ENCODE measurements at regions not wholly inside any gene's neighbourhood (a gene's known extent, or its start where the extent isn't known, plus 50 kb on each side); places are given as distances from the start of the nearest gene placed in this dataset.

- H3K4me3 Mint-ChIP-seq (ENCODE audit: unreplicated experiment) = no peak overlapping the region
- no peak for DNase-seq
- peaks cover 9% of the 10 kb centered on the region for H3K9me3 Mint-ChIP-seq (ENCODE audit: unreplicated experiment)
- peaks cover 5% of the 10 kb centered on the region for H3K27me3 Mint-ChIP-seq (ENCODE audit: unreplicated experiment)
- H3K27ac Mint-ChIP-seq (ENCODE audit: unreplicated experiment) = no peak overlapping the region
- H3K36me3 Mint-ChIP-seq (ENCODE audit: unreplicated experiment) = peaks cover 3% of the 10 kb centered on the region
- H3K4me1 Mint-ChIP-seq (ENCODE audit: low read depth, unreplicated experiment) = peaks cover 33% of the 10 kb centered on the region
- no peak for TF ChIP-seq CTCF (IDR thresholded peaks at IDR 0.05; ENCODE audit: partially characterized antibody, unreplicated experiment)
These were observed 274.9 kb upstream of the CADM1 start for GRCh38 chr11:115778928-115779650.

- H3K27me3 Mint-ChIP-seq (ENCODE audit: unreplicated experiment) = peaks cover 5% of the 10 kb centered on the region
These were observed 272.7 kb upstream of the CADM1 start for GRCh38 chr11:115776916-115777315.

GRCh38 chr11:115775846-115776245 lies 271.6 kb upstream of the CADM1 start:
- Mint-ChIP-seq H3K27ac (ENCODE audit: unreplicated experiment) (peak overlapping the region; percentile 95), H3K9me3 (ENCODE audit: unreplicated experiment) (peaks cover 9% of the 10 kb centered on the region), H3K36me3 (ENCODE audit: unreplicated experiment) (no peaks in the 10 kb centered on the region), H3K4me3 (ENCODE audit: unreplicated experiment) (peak overlapping the region; percentile 78), H3K27me3 (ENCODE audit: unreplicated experiment) (peaks cover 10% of the 10 kb centered on the region), H3K4me1 (ENCODE audit: low read depth, unreplicated experiment) (peaks cover 31% of the 10 kb centered on the region)
- peak; percentile 57 for DNase-seq
- TF ChIP-seq CTCF (IDR thresholded peaks at IDR 0.05; ENCODE audit: partially characterized antibody, unreplicated experiment) = no peak

More at GRCh38 chr11:115776916-115777315, 272.7 kb upstream of the CADM1 start:
- Mint-ChIP-seq H3K4me3 (ENCODE audit: unreplicated experiment) (no peak overlapping the region), H3K4me1 (ENCODE audit: low read depth, unreplicated experiment) (peaks cover 35% of the 10 kb centered on the region), H3K36me3 (ENCODE audit: unreplicated experiment) (no peaks in the 10 kb centered on the region), H3K27ac (ENCODE audit: unreplicated experiment) (peak overlapping the region; percentile 95), H3K9me3 (ENCODE audit: unreplicated experiment) (peaks cover 9% of the 10 kb centered on the region)
- no peak for TF ChIP-seq CTCF (IDR thresholded peaks at IDR 0.05; ENCODE audit: partially characterized antibody, unreplicated experiment)
- no peak for DNase-seq

- peaks cover 28% of the 10 kb centered on the region for H3K4me1 Mint-ChIP-seq (ENCODE audit: low read depth, unreplicated experiment)
- peaks cover 9% of the 10 kb centered on the region for H3K9me3 Mint-ChIP-seq (ENCODE audit: unreplicated experiment)
- H3K4me3 Mint-ChIP-seq (ENCODE audit: unreplicated experiment) = no peak overlapping the region
- H3K36me3 Mint-ChIP-seq (ENCODE audit: unreplicated experiment) = no peaks in the 10 kb centered on the region
- H3K27me3 Mint-ChIP-seq (ENCODE audit: unreplicated experiment) = peaks cover 10% of the 10 kb centered on the region
- no peak for TF ChIP-seq CTCF (IDR thresholded peaks at IDR 0.05; ENCODE audit: partially characterized antibody, unreplicated experiment)
- no peak for DNase-seq
- H3K27ac Mint-ChIP-seq (ENCODE audit: unreplicated experiment) = peak overlapping the region; percentile 90
These were observed 270.5 kb upstream of the CADM1 start for GRCh38 chr11:115774756-115775155.

- Mint-ChIP-seq H3K36me3 (ENCODE audit: unreplicated experiment) (no peaks in the 10 kb centered on the region), H3K27me3 (ENCODE audit: unreplicated experiment) (peaks cover 4% of the 10 kb centered on the region), H3K9me3 (ENCODE audit: unreplicated experiment) (peaks cover 3% of the 10 kb centered on the region), H3K4me1 (ENCODE audit: low read depth, unreplicated experiment) (peaks cover 27% of the 10 kb centered on the region), H3K4me3 (ENCODE audit: unreplicated experiment) (no peak overlapping the region), H3K27ac (ENCODE audit: unreplicated experiment) (no peak overlapping the region)
- TF ChIP-seq CTCF (IDR thresholded peaks at IDR 0.05; ENCODE audit: partially characterized antibody, unreplicated experiment) = no peak
- DNase-seq = no peak
These were observed 265.7 kb upstream of the CADM1 start for GRCh38 chr11:115769891-115770290.
